CD4-positive, CD25-positive, alpha-beta regulatory T cell (primary cell): ENCODE measurements at regions not wholly inside any gene's neighbourhood (a gene's known extent, or its start where the extent isn't known, plus 50 kb on each side); places are given as distances from the start of the nearest gene placed in this dataset.

ENCODE experiments used
- ATAC-seq, 2 donors: fragments of 150-1000 bp; cut with Tn5 transposase; one replicate each; pipeline ENCODE4 v1.10.0; 2021; ENCODE audit warnings: low read depth in 2 of 2, moderate number of reproducible peaks in 2 of 2, moderate library complexity in 1 of 2
- DNase-seq, 3 donors: peaks; one replicate each; pipeline versions ENCODE4 v3.0.0 to v3.0.0-alpha.2; 2012 to 2022; ENCODE audit warnings: mixed read lengths in 1 of 3
- H3K27ac ChIP-seq: one replicate; pipeline ENCODE4 v1.7.0; 2013; ENCODE audit warnings: mild to moderate bottlenecking, low read length; ENCODE audit not compliant: insufficient read depth, poor library complexity, severe bottlenecking
- H3K27me3 ChIP-seq: one replicate; pipeline ENCODE4 v1.7.0; 2013; ENCODE audit warnings: low read length; ENCODE audit not compliant: control insufficient read depth, insufficient read depth
- H3K36me3 ChIP-seq: one replicate; pipeline ENCODE4 v1.7.0; 2013; ENCODE audit warnings: mild to moderate bottlenecking, low read length, moderate library complexity; ENCODE audit not compliant: control insufficient read depth, insufficient read depth
- H3K4me1 ChIP-seq: 2 replicates; pipeline ENCODE4 v1.7.0; 2013; ENCODE audit warnings: mild to moderate bottlenecking, low read length; ENCODE audit not compliant: insufficient read depth, control insufficient read depth, poor library complexity, severe bottlenecking
- H3K4me3 ChIP-seq: one replicate; pipeline ENCODE4 v1.7.0; 2013; ENCODE audit warnings: low read depth, mild to moderate bottlenecking, low read length, moderate library complexity
- H3K9me3 ChIP-seq, 2 experiments: 1 replicate in 1 of 2; 2 replicates in 1 of 2; pipeline ENCODE4 v1.7.0; 2013; ENCODE audit warnings: low read length in 2 of 2, mild to moderate bottlenecking in 1 of 2, moderate library complexity in 1 of 2; ENCODE audit not compliant: control insufficient read depth in 2 of 2
- H3K27ac Mint-ChIP-seq, 3 donors: one replicate each; pipeline ENCODE4 v1.8.0; 2020 to 2022; ENCODE audit warnings: mild to moderate bottlenecking in 3 of 3, mixed read lengths in 3 of 3, moderate library complexity in 2 of 3
- H3K27me3 Mint-ChIP-seq: one replicate; pipeline ENCODE4 v1.8.0; 2022; ENCODE audit warnings: mild to moderate bottlenecking, mixed read lengths
- H3K36me3 Mint-ChIP-seq: one replicate; pipeline ENCODE4 v1.8.0; 2020; ENCODE audit warnings: mixed read lengths
- H3K4me1 Mint-ChIP-seq, 4 donors: one replicate each; pipeline ENCODE4 v1.8.0; 2020 to 2022; ENCODE audit warnings: mixed read lengths in 4 of 4, mild to moderate bottlenecking in 1 of 4
- H3K4me3 Mint-ChIP-seq, 4 donors: one replicate each; pipeline ENCODE4 v1.8.0; 2020 to 2022; ENCODE audit warnings: mild to moderate bottlenecking in 4 of 4, mixed read lengths in 4 of 4, moderate library complexity in 3 of 4
- H3K9me3 Mint-ChIP-seq, 7 donors: one replicate each; pipeline ENCODE4 v1.8.0; 2020 to 2022; ENCODE audit warnings: mixed read lengths in 7 of 7, mild to moderate bottlenecking in 3 of 7, moderate library complexity in 2 of 7

DNA sequence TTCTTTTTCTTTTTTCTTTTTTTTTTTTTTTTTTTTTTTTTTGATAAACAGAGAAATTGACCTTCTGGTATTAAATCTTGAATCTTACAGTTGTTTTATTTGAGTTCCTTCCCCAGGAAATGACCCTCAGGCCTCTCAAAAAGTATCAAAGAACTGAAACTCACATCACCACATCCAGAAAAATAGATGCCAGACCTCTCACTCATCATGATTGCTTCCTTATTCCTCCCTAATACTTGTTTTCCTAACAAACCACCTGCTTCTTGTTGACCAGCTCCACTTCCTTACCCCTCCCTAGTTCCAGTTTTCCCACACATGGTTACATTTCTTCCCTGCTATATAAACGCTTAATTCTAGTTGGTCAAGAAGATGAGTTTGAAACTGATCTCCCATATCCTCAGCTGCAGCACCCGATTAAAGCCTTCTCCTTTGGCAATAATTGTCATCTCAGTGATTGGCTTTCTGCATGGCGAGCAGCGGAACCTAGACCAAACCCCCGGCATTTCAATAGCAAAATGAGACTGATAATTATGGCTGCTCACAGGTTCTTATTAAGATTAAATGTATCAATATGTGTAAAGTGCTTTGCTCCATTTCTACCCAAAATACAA lies 681.1 kb upstream of the AUTS2 start:
- Histone ChIP-seq H3K27me3 (no peaks in the 10 kb centered on the region), H3K27ac (no peak overlapping the region), H3K36me3 (no peaks in the 10 kb centered on the region), H3K4me1 (no peaks in the 10 kb centered on the region), H3K9me3 (peaks cover 4 to 19% of the 10 kb centered on the region in 2 experiments), H3K4me3 (no peak overlapping the region)
- H3K4me1 Mint-ChIP-seq, result no peaks in the 10 kb centered on the region
- H3K36me3 Mint-ChIP-seq, result no peaks in the 10 kb centered on the region
- no peak overlapping the region for H3K27ac Mint-ChIP-seq
- no peaks in the 10 kb centered on the region for H3K27me3 Mint-ChIP-seq
- DNase-seq, result no peak
- ATAC-seq, result no peak
- no peak overlapping the region for H3K4me3 Mint-ChIP-seq
- peaks cover 3 to 24% (median 9%) of the 10 kb centered on the region in 7 donors for H3K9me3 Mint-ChIP-seq

DNA sequence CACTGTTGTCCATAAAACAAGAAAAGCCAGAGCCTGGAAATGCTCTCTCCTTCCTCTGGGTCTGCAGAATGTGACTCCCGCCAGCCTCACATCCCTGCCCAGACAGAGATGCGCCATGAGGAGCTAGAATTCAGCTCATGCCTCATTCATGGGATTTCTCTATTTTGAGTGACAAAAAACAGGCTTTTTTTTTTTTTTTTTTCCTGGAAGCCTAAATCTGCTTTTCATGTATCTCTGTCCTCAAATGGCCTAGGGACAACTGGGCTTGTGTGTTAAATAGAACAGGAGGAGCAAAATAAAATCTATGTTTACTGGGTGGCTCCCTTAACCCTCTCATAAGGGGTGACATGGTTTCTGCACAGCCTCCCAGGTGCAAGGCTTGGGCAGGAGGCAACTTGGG lies 679.7 kb upstream of the AUTS2 start:
- Histone ChIP-seq H3K36me3 (no peaks in the 10 kb centered on the region), H3K4me3 (no peak overlapping the region), H3K27me3 (no peaks in the 10 kb centered on the region), H3K9me3 (peaks cover 4 to 19% of the 10 kb centered on the region in 2 experiments), H3K4me1 (no peaks in the 10 kb centered on the region), H3K27ac (no peak overlapping the region)
- DNase-seq, result no peak
- H3K36me3 Mint-ChIP-seq, result no peaks in the 10 kb centered on the region
- H3K9me3 Mint-ChIP-seq, result peaks cover 3 to 26% (median 6%) of the 10 kb centered on the region in 7 donors
- no peak overlapping the region for H3K27ac Mint-ChIP-seq
- no peaks in the 10 kb centered on the region for H3K4me1 Mint-ChIP-seq
- ATAC-seq, result no peak
- H3K27me3 Mint-ChIP-seq, result no peaks in the 10 kb centered on the region
- H3K4me3 Mint-ChIP-seq, result no peak overlapping the region

DNA sequence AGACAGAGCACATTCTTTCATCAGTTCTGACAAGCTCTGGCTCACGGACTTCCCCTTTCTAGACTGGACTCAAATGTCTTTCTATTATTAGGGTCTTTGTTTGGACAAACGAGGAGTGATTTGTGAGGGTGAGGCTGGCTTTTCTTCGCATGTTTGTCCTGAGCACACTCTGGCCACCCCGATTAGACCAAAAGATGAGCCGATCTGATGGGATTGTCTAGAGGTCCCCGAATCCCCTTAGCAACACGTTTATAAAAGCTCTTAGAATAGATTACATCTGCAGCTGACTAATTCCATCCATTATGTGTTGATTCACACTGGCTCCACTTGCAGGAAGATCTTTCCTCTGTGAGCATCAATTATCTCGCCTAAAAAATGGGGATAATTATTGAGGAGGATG lies 675.4 kb upstream of the AUTS2 start:
- Histone ChIP-seq H3K4me3 (no peak overlapping the region), H3K27me3 (no peaks in the 10 kb centered on the region), H3K27ac (no peak overlapping the region), H3K4me1 (no peaks in the 10 kb centered on the region), H3K9me3 (peaks cover 6 to 11% of the 10 kb centered on the region in 2 experiments), H3K36me3 (no peaks in the 10 kb centered on the region)
- DNase-seq (no peak), ATAC-seq (no peak)
- H3K27ac Mint-ChIP-seq, result no peak overlapping the region
- H3K36me3 Mint-ChIP-seq, result no peaks in the 10 kb centered on the region
- H3K27me3 Mint-ChIP-seq, result no peaks in the 10 kb centered on the region
- no peak overlapping the region for H3K4me3 Mint-ChIP-seq
- H3K9me3 Mint-ChIP-seq, result peaks cover 3 to 32% (median 19%) of the 10 kb centered on the region in 7 donors
- no peaks in the 10 kb centered on the region for H3K4me1 Mint-ChIP-seq

DNA sequence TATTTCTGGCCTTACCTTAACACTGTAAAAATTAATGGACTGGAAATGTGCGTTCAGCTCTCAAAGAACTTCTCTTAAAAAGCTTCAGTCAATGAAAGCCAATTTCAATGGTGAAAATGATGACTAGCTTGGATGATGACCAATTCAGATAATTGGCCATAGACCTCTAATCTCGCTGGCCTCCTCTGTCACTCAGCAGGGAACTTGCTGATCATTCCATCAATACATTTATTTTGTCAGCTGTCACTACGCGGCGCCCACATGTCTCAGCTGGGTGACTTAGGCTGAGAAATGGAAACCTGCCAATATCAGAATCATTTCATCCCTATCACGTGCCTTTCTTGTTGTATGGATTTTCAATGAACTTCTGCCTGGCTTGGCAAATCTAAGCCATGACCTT lies 673.0 kb upstream of the AUTS2 start:
- H3K27me3 ChIP-seq, result no peaks in the 10 kb centered on the region
- H3K9me3 Mint-ChIP-seq, result peaks cover 5 to 38% (median 20%) of the 10 kb centered on the region in 7 donors
- H3K4me3 ChIP-seq, result no peak overlapping the region

DNA sequence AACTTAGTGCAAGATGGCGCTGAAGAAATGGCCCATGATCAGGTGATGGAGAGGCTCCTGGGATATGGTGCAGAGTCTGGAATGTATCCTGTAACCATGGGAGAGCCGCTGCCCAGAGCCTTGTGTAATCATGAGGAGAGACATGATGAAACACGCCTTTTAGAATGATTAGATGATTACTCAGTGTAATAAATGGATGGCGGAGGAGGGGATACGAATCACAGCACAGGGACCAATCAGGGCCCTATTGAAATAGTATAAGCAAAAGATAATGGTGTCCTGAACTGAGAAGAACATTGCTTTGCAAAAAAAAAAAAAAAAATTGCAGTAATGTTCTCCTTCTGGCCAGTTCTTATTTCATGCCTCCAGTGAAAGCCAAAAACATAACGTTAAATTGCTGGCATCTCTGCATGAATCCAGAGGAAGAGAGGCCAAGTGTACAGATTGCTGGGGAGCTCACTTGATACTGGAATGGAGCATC lies 668.5 kb upstream of the AUTS2 start:
- H3K36me3 ChIP-seq, result no peaks in the 10 kb centered on the region
- no peak for DNase-seq
- H3K27me3 ChIP-seq, result no peaks in the 10 kb centered on the region
- Mint-ChIP-seq H3K9me3 (peaks cover 5 to 39% (median 16%) of the 10 kb centered on the region in 7 donors), H3K36me3 (no peaks in the 10 kb centered on the region), H3K27me3 (no peaks in the 10 kb centered on the region), H3K4me3 (no peak overlapping the region), H3K27ac (no peak overlapping the region), H3K4me1 (no peaks in the 10 kb centered on the region)
- H3K4me1 ChIP-seq, result no peaks in the 10 kb centered on the region
- no peak overlapping the region for H3K4me3 ChIP-seq
- H3K27ac ChIP-seq, result no peak overlapping the region
- H3K9me3 ChIP-seq, result peaks cover 2 to 16% of the 10 kb centered on the region in 2 experiments
- no peak for ATAC-seq

More for the DNA sequence above, 673.0 kb upstream of the AUTS2 start:
- Mint-ChIP-seq H3K27ac (no peak overlapping the region), H3K36me3 (no peaks in the 10 kb centered on the region), H3K4me1 (no peaks in the 10 kb centered on the region), H3K4me3 (no peak overlapping the region), H3K27me3 (no peaks in the 10 kb centered on the region)
- no peaks in the 10 kb centered on the region for H3K4me1 ChIP-seq
- H3K9me3 ChIP-seq, result peaks cover 5 to 6% of the 10 kb centered on the region in 2 experiments
- H3K36me3 ChIP-seq, result no peaks in the 10 kb centered on the region
- DNase-seq (no peak), ATAC-seq (no peak)
- no peak overlapping the region for H3K27ac ChIP-seq

DNA sequence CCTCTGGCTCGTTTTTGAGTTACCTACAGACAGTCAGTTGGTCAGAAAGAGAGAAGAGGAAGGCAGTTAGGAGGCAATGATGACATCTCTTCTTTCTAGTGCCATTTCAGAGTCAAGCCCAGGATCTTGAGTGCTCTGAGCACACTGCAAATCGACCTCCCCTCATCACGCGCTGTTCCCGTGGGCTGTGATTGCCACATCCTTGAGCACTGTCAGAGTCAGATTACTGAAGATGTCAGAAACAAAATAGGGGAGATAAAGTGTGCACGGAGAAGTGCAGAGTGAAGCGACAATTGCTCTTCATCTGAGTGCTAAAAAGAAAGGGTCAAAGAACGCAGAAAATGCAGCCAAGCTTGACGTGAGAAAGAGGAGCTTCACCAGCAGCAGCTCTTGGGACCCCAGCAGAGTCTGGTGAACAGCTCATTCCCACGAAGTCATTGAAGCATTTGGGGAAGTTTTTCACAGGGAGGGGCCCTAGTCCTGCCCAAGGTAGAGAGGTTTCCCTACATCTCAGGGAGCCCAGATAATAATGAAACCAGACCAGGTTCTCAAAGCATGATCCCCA lies 661.7 kb upstream of the AUTS2 start:
- no peaks in the 10 kb centered on the region for H3K4me1 Mint-ChIP-seq
- peaks cover 5 to 6% of the 10 kb centered on the region in 2 experiments for H3K9me3 ChIP-seq
- peaks cover 4 to 37% (median 12%) of the 10 kb centered on the region in 7 donors for H3K9me3 Mint-ChIP-seq
- ATAC-seq (no peak), DNase-seq (no peak)
- H3K4me3 Mint-ChIP-seq, result no peak overlapping the region
- H3K36me3 Mint-ChIP-seq, result no peaks in the 10 kb centered on the region
- H3K27me3 ChIP-seq, result no peaks in the 10 kb centered on the region
- no peaks in the 10 kb centered on the region for H3K4me1 ChIP-seq
- H3K27ac Mint-ChIP-seq, result no peak overlapping the region
- no peaks in the 10 kb centered on the region for H3K36me3 ChIP-seq
- no peak overlapping the region for H3K27ac ChIP-seq
- no peak overlapping the region for H3K4me3 ChIP-seq
- no peaks in the 10 kb centered on the region for H3K27me3 Mint-ChIP-seq

DNA sequence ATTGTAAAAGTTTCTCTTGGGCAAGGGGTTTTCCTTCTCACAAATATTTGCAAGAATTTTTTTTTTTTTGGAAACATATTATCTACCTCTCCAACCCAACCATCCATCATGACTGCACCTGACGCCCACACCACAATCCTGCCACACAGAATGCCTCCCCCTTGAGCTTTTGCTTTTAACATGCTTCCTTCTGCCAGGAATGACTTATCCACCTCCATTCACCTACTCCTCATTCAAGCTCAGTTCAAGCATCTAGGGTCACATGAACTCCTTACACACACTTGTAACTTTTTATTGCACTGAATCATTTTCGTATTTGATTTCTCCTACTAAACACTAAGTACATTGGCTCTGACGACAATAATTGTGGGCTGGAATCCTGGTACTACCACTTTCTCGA lies 660.1 kb upstream of the AUTS2 start:
- no peak overlapping the region for H3K4me3 ChIP-seq
- Mint-ChIP-seq H3K4me3 (no peak overlapping the region), H3K36me3 (no peaks in the 10 kb centered on the region), H3K4me1 (no peaks in the 10 kb centered on the region), H3K9me3 (peaks cover 0 to 38% (median 11%) of the 10 kb centered on the region in 7 donors), H3K27me3 (no peaks in the 10 kb centered on the region), H3K27ac (no peak overlapping the region)
- no peak overlapping the region for H3K27ac ChIP-seq
- no peak for DNase-seq
- H3K27me3 ChIP-seq, result no peaks in the 10 kb centered on the region
- no peaks in the 10 kb centered on the region for H3K36me3 ChIP-seq
- no peaks in the 10 kb centered on the region for H3K4me1 ChIP-seq
- peaks cover 5 to 6% of the 10 kb centered on the region in 2 experiments for H3K9me3 ChIP-seq
- no peak for ATAC-seq

DNA sequence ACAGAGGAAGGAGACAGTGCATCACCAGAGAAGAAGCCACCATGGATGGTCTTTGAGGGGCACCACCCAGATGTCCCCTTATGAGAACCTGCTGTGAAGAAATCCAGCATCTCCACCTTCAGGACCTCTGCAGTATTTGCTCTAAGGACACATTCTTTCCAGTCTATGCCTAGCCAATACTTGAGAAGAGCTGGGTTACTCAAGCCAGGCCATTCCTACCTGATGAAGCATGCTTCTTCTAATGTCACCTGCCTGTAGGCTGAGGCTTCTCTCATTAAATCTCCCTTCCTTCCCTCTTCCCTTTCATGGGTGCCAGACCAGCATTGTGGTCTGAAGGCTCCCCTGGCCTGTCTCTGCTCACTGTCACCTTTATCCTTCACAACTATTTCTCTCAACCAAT lies 654.5 kb upstream of the AUTS2 start:
- Histone ChIP-seq H3K4me3 (no peak overlapping the region), H3K27ac (no peak overlapping the region), H3K36me3 (no peaks in the 10 kb centered on the region), H3K9me3 (peaks cover 0 to 3% of the 10 kb centered on the region in 2 experiments), H3K4me1 (no peaks in the 10 kb centered on the region), H3K27me3 (no peaks in the 10 kb centered on the region)
- H3K4me3 Mint-ChIP-seq, result no peak overlapping the region
- DNase-seq (no peak), ATAC-seq (no peak)
- H3K9me3 Mint-ChIP-seq, result peaks cover 0 to 44% (median 11%) of the 10 kb centered on the region in 7 donors
- H3K27me3 Mint-ChIP-seq, result no peaks in the 10 kb centered on the region
- no peaks in the 10 kb centered on the region for H3K4me1 Mint-ChIP-seq
- H3K36me3 Mint-ChIP-seq, result no peaks in the 10 kb centered on the region
- no peak overlapping the region for H3K27ac Mint-ChIP-seq
